ENCODE measurements at regions not wholly inside any gene's neighbourhood (a gene's known extent, or its start where the extent isn't known, plus 50 kb on each side); places are given as distances from the start of the nearest gene placed in this dataset.

DNA sequence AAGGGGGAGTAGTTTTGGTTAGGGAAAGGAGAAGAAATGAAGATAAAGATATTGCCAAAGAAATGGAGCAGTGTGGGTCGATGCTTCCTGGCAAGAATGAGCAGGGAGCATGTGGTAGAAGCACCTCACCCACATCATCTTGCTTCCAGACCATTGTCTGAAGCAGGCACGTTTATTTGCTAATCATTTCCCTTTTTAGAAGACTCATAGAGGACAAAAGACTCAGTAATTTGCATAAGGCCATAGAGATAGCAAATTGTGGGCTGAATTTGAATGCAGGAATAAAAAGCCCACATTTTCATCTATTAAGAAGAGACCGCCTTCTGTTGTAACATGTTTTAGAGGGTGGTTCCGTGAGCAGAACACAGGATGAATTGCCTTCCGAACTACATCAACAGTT lies 275.2 kb upstream of the FAT4 start:
- Mint-ChIP-seq H3K4me1 (no peaks in the 10 kb centered on the region), H3K36me3 (ENCODE audit: low read depth) (no peaks in the 10 kb centered on the region), H3K4me3 (no peak overlapping the region), H3K9me3 (peaks cover 7% of the 10 kb centered on the region), H3K27ac (no peak overlapping the region), H3K27me3 (ENCODE audit: low read depth) (no peaks in the 10 kb centered on the region)
- TF ChIP-seq CTCF (IDR thresholded peaks at IDR 0.05; ENCODE audit: unreplicated experiment in 3 of 3) = no peak

DNA sequence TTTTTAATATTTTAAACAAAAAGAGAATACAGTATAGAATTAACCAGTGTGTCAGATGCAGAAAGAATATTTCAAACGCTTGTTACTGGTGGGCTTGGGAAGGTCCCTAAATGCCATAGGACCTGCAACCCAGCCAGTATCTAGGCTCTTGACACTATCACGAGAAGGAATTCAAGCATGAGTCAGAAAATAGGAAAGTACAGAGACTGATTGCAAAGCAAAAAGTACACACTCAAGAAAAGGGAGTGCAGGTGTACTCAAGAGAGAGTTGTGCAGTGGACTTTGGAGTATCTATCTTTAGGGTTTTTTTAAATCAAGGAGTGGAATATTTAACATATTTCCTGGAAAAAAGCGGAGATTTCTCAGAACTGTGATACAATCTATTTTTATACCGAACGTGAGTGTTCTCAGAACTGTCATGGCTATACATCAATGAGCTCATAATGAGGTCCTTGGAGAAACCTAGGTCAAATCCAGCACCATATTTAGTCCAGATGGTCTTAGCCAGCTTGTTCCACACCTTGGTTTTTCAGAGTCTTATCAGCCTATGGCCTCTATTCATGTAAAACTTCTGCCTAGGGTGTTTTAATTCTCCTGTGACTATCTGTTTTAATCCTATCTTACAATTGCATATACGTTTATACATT lies 291.8 kb upstream of the FAT4 start:
- no peak for TF ChIP-seq CTCF (IDR thresholded peaks at IDR 0.05; ENCODE audit: unreplicated experiment in 3 of 3)
- no peaks in the 10 kb centered on the region for H3K36me3 Mint-ChIP-seq (ENCODE audit: low read depth)
- H3K27me3 Mint-ChIP-seq (ENCODE audit: low read depth) = no peaks in the 10 kb centered on the region
- no peaks in the 10 kb centered on the region for H3K4me1 Mint-ChIP-seq
- no peak overlapping the region for H3K27ac Mint-ChIP-seq
- no peak overlapping the region for H3K4me3 Mint-ChIP-seq
- peaks cover 9% of the 10 kb centered on the region for H3K9me3 Mint-ChIP-seq

DNA sequence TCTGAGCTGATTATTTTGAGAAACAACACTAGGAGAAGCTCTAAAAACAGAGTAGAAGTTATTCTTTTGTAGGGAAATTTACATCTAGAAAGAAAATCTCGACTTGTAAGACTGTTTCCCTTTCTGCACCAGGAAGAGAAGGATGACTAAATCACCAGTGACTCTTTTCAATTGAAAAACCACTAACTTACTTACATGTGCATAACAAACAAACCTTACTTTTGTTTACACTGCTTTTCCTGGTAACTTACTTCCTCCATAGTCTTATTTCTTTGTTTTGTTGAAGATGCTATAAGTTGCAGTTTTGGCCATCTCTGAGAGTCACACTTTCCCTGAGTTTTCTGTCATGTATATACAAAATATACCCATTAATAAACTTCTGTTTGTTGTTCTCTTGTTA lies 293.6 kb upstream of the FAT4 start:
- Mint-ChIP-seq H3K9me3 (peaks cover 9% of the 10 kb centered on the region), H3K27ac (no peak overlapping the region), H3K4me3 (no peak overlapping the region), H3K36me3 (ENCODE audit: low read depth) (no peaks in the 10 kb centered on the region), H3K4me1 (peaks cover 5% of the 10 kb centered on the region), H3K27me3 (ENCODE audit: low read depth) (no peaks in the 10 kb centered on the region)
- no peak for TF ChIP-seq CTCF (IDR thresholded peaks at IDR 0.05; ENCODE audit: unreplicated experiment in 3 of 3)

GRCh38 chr4:125020089-125021034 lies 294.4 kb upstream of the FAT4 start:
- no peak overlapping the region for H3K27ac Mint-ChIP-seq
- no peak for TF ChIP-seq CTCF (IDR thresholded peaks at IDR 0.05; ENCODE audit: unreplicated experiment in 3 of 3)
- no peaks in the 10 kb centered on the region for H3K36me3 Mint-ChIP-seq (ENCODE audit: low read depth)
- H3K4me3 Mint-ChIP-seq = no peak overlapping the region
- H3K4me1 Mint-ChIP-seq = peaks cover 5% of the 10 kb centered on the region
- no peaks in the 10 kb centered on the region for H3K27me3 Mint-ChIP-seq (ENCODE audit: low read depth)
- peaks cover 9% of the 10 kb centered on the region for H3K9me3 Mint-ChIP-seq

DNA sequence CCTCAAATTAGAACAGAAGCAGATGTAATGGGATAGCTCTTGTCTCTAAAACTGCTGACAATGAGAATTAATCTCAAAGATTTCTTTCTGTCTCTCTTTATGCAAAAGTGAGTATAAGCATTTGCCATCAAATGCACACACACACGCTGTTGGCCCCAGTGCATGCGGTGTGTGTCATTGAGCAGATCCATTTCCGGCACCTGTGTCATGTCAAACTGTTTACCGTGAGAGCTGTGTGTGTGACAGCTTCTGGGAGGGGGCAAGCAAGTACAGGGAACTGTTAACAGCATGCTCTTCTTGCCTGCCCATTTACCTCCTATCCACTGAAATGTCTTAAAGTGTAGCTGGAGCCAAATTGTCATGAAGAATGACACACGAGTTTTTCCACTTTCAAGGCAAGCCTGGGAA lies 297.9 kb upstream of the FAT4 start:
- Mint-ChIP-seq H3K36me3 (ENCODE audit: low read depth) (no peaks in the 10 kb centered on the region), H3K4me1 (peaks cover 5% of the 10 kb centered on the region), H3K27me3 (ENCODE audit: low read depth) (no peaks in the 10 kb centered on the region), H3K9me3 (peaks cover 9% of the 10 kb centered on the region), H3K27ac (no peak overlapping the region), H3K4me3 (no peak overlapping the region)
- TF ChIP-seq CTCF (IDR thresholded peaks at IDR 0.05; ENCODE audit: unreplicated experiment in 3 of 3) = no peak

Measured in nephron (organoid).